RWPE2 (cell line): ENCODE measurements at regions not wholly inside any gene's neighbourhood (a gene's known extent, or its start where the extent isn't known, plus 50 kb on each side); places are given as distances from the start of the nearest gene placed in this dataset.

ENCODE experiments used
- ATAC-seq: fragments of 200-7000 bp; cut with Tn5 transposase; 3 replicates; pipeline ENCODE4 v1.9.1; 2021; ENCODE audit warnings: low read depth
- DNase-seq: peaks from one replicate; pipeline ENCODE4 v3.0.0-alpha.2; 2020; ENCODE audit warnings: low spot score
- H3K27ac ChIP-seq: fragments of 450-650 bp; 2 replicates; pipeline ENCODE4 v1.5.1; 2017; ENCODE audit warnings: mild to moderate bottlenecking; ENCODE audit not compliant: poor library complexity, severe bottlenecking
- H3K27me3 ChIP-seq: fragments of 250-450 bp; sonication (Bioruptor Pico); 2 replicates; pipeline ENCODE4 v1.5.1; 2021; ENCODE audit warnings: mild to moderate bottlenecking, moderate library complexity; ENCODE audit not compliant: insufficient read depth, poor library complexity, severe bottlenecking
- H3K36me3 ChIP-seq: fragments of 250-450 bp; sonication (Bioruptor Pico); 2 replicates; pipeline ENCODE4 v1.5.1; 2020; ENCODE audit warnings: low read depth, mild to moderate bottlenecking, moderate library complexity
- H3K4me1 ChIP-seq: fragments of 250-450 bp; sonication (Bioruptor Pico); 2 replicates; pipeline ENCODE4 v1.5.1; 2021; ENCODE audit warnings: mild to moderate bottlenecking, moderate library complexity; ENCODE audit not compliant: insufficient read depth, poor library complexity, severe bottlenecking
- H3K4me3 ChIP-seq: fragments of 250-450 bp; sonication (Bioruptor Pico); 2 replicates; pipeline ENCODE4 v1.5.1; 2021; ENCODE audit warnings: mild to moderate bottlenecking, moderate library complexity; ENCODE audit not compliant: severe bottlenecking
- H3K9me3 ChIP-seq: fragments of 250-450 bp; sonication (Bioruptor Pico); 2 replicates; pipeline ENCODE4 v1.5.1; 2021; ENCODE audit warnings: mild to moderate bottlenecking, moderate library complexity; ENCODE audit not compliant: severe bottlenecking
- CTCF ChIP-seq: fragments of 450-650 bp; IDR thresholded peaks from one replicate; pipeline ENCODE4 v1.5.1; 2017; ENCODE audit warnings: mild to moderate bottlenecking, moderate library complexity; ENCODE audit not compliant: poor library complexity, severe bottlenecking

GRCh38 chr7:136179154-136179553 lies 202.0 kb upstream of the MTPN start:
- ATAC-seq (no peak), DNase-seq (no peak)

GRCh38 chr7:136174477-136175125 lies 197.4 kb upstream of the MTPN start:
- no peak for TF ChIP-seq CTCF
- no peaks in the 10 kb centered on the region for H3K9me3 ChIP-seq
- DNase-seq (no peak), ATAC-seq (no peak)
- H3K36me3 ChIP-seq: no peaks in the 10 kb centered on the region
- H3K4me3 ChIP-seq: no peak overlapping the region
- no peak overlapping the region for H3K27ac ChIP-seq
- no peaks in the 10 kb centered on the region for H3K4me1 ChIP-seq
- H3K27me3 ChIP-seq: no peaks in the 10 kb centered on the region

More at GRCh38 chr7:136179154-136179553, 202.0 kb upstream of the MTPN start:
- no peak for TF ChIP-seq CTCF
- Histone ChIP-seq H3K27me3 (no peaks in the 10 kb centered on the region), H3K4me1 (no peaks in the 10 kb centered on the region), H3K4me3 (no peak overlapping the region), H3K27ac (no peak overlapping the region), H3K9me3 (no peaks in the 10 kb centered on the region), H3K36me3 (no peaks in the 10 kb centered on the region)

GRCh38 chr7:136173874-136174273 lies 196.7 kb upstream of the MTPN start:
- no peak for DNase-seq
- H3K27me3 ChIP-seq: no peaks in the 10 kb centered on the region
- no peaks in the 10 kb centered on the region for H3K9me3 ChIP-seq
- no peak for ATAC-seq
- no peaks in the 10 kb centered on the region for H3K36me3 ChIP-seq
- no peaks in the 10 kb centered on the region for H3K4me1 ChIP-seq
- no peak overlapping the region for H3K4me3 ChIP-seq
- no peak overlapping the region for H3K27ac ChIP-seq
- TF ChIP-seq CTCF: no peak

- no peak overlapping the region for H3K4me3 ChIP-seq
- H3K27ac ChIP-seq: no peak overlapping the region
- no peaks in the 10 kb centered on the region for H3K4me1 ChIP-seq
- no peak for TF ChIP-seq CTCF
- ATAC-seq: no peak
- H3K9me3 ChIP-seq: no peaks in the 10 kb centered on the region
- H3K36me3 ChIP-seq: no peaks in the 10 kb centered on the region
- DNase-seq: no peak
- no peaks in the 10 kb centered on the region for H3K27me3 ChIP-seq
Observed at GRCh38 chr7:136171233-136171632, 194.1 kb upstream of the MTPN start.

GRCh38 chr7:136168821-136169220 lies 191.7 kb upstream of the MTPN start:
- Histone ChIP-seq H3K27ac (no peak overlapping the region), H3K27me3 (no peaks in the 10 kb centered on the region), H3K4me1 (no peaks in the 10 kb centered on the region), H3K9me3 (no peaks in the 10 kb centered on the region), H3K4me3 (no peak overlapping the region), H3K36me3 (no peaks in the 10 kb centered on the region)
- TF ChIP-seq CTCF: no peak
- DNase-seq (no peak), ATAC-seq (no peak)
